ENCODE measurements at regions not wholly inside any gene's neighbourhood (a gene's known extent, or its start where the extent isn't known, plus 50 kb on each side); places are given as distances from the start of the nearest gene placed in this dataset.

GRCh38 chr11:22920939-22921565, 60.8 kb upstream of the CCDC179 start:
- H3K4me1 ChIP-seq (ENCODE audit: insufficient read depth) = no peaks in the 10 kb centered on the region
- H3K27ac ChIP-seq = no peak overlapping the region
- TF ChIP-seq EZH2 (IDR thresholded peaks at IDR 0.05; ENCODE audit: insufficient read depth, poor library complexity, severe bottlenecking) (no peak), EZH2phosphoT487 (IDR thresholded peaks at IDR 0.05; ENCODE audit: insufficient read depth, low read depth) (no peak)
- no peak overlapping the region for H3K9ac ChIP-seq
- WGBS, 2 experiments (ENCODE audit: low coverage in 1 of 2, low lambda C conversion rate in 2 of 2, missing lambda C conversion rate in 2 of 2) = 47 to 48% methylated on average over 5 of the region's 5 CpGs
- H3K27me3 ChIP-seq (replicated peaks; ENCODE audit: insufficient read depth) = no peaks in the 10 kb centered on the region; the same call in 1 of the 2 replicates
- no peaks in the 10 kb centered on the region for H3K9me2 ChIP-seq (ENCODE audit: insufficient read depth)
- no peaks in the 10 kb centered on the region for H3K9me3 ChIP-seq (ENCODE audit: low read depth)
- no peak overlapping the region for H3K4me2 ChIP-seq (ENCODE audit: unreplicated experiment)
- no peaks in the 10 kb centered on the region for H3K79me2 ChIP-seq (ENCODE audit: insufficient read depth)
- DNase-seq = peak; percentile 56
- H3K36me3 ChIP-seq (ENCODE audit: low read depth) = no peaks in the 10 kb centered on the region
- H2AFZ ChIP-seq = no peak overlapping the region
- in situ Hi-C loops (cut with MboI) = no loop called here
- H3K4me3 ChIP-seq = no peak overlapping the region
- H3F3A ChIP-seq (ENCODE audit: insufficient read depth) = no peaks in the 10 kb centered on the region
- H4K20me1 ChIP-seq (ENCODE audit: insufficient read depth) = no peaks in the 10 kb centered on the region

- 82 to 84% methylated on average over 1 of the region's 1 CpG for WGBS, 2 experiments (ENCODE audit: low coverage in 1 of 2, low lambda C conversion rate in 2 of 2, missing lambda C conversion rate in 2 of 2)
- Histone ChIP-seq H3K4me3 (no peak overlapping the region), H3K27ac (no peak overlapping the region), H3K4me2 (ENCODE audit: unreplicated experiment) (no peak overlapping the region), H3K9ac (no peak overlapping the region), H2AFZ (no peak overlapping the region), H3K27me3 (replicated peaks; ENCODE audit: insufficient read depth) (no peaks in the 10 kb centered on the region; the same call in 1 of the 2 replicates), H3K36me3 (ENCODE audit: low read depth) (no peaks in the 10 kb centered on the region), H3K9me2 (ENCODE audit: insufficient read depth) (no peaks in the 10 kb centered on the region), H3K79me2 (ENCODE audit: insufficient read depth) (no peaks in the 10 kb centered on the region), H3K9me3 (ENCODE audit: low read depth) (no peaks in the 10 kb centered on the region), H3F3A (ENCODE audit: insufficient read depth) (no peaks in the 10 kb centered on the region), H4K20me1 (ENCODE audit: insufficient read depth) (no peaks in the 10 kb centered on the region), H3K4me1 (ENCODE audit: insufficient read depth) (no peaks in the 10 kb centered on the region)
- in situ Hi-C loops (cut with MboI) = no loop called here
- DNase-seq = no peak
- no peak for TF ChIP-seq EZH2 (IDR thresholded peaks at IDR 0.05; ENCODE audit: insufficient read depth, poor library complexity, severe bottlenecking)
- TF ChIP-seq EZH2phosphoT487 (IDR thresholded peaks at IDR 0.05; ENCODE audit: insufficient read depth, low read depth) = no peak
These were observed 62.4 kb upstream of the CCDC179 start for GRCh38 chr11:22922672-22923071.

- Histone ChIP-seq H3K4me3 (no peak overlapping the region), H3K36me3 (ENCODE audit: low read depth) (no peaks in the 10 kb centered on the region), H3K4me1 (ENCODE audit: insufficient read depth) (no peaks in the 10 kb centered on the region), H3K9me3 (ENCODE audit: low read depth) (no peaks in the 10 kb centered on the region), H3K27me3 (replicated peaks; ENCODE audit: insufficient read depth) (no peaks in the 10 kb centered on the region; the same call in 1 of the 2 replicates), H3K9ac (no peak overlapping the region), H3F3A (ENCODE audit: insufficient read depth) (no peaks in the 10 kb centered on the region), H3K9me2 (ENCODE audit: insufficient read depth) (no peaks in the 10 kb centered on the region), H3K79me2 (ENCODE audit: insufficient read depth) (no peaks in the 10 kb centered on the region), H3K27ac (no peak overlapping the region), H4K20me1 (ENCODE audit: insufficient read depth) (no peaks in the 10 kb centered on the region), H3K4me2 (ENCODE audit: unreplicated experiment) (no peak overlapping the region), H2AFZ (no peak overlapping the region)
- in situ Hi-C loops (cut with MboI) = no loop called here
- 93 to 95% methylated on average over 1 of the region's 1 CpG for WGBS, 2 experiments (ENCODE audit: low coverage in 1 of 2, low lambda C conversion rate in 2 of 2, missing lambda C conversion rate in 2 of 2)
- no peak for DNase-seq
- TF ChIP-seq EZH2phosphoT487 (IDR thresholded peaks at IDR 0.05; ENCODE audit: insufficient read depth, low read depth) (no peak), EZH2 (IDR thresholded peaks at IDR 0.05; ENCODE audit: insufficient read depth, poor library complexity, severe bottlenecking) (no peak)
These were observed 63.3 kb upstream of the CCDC179 start for GRCh38 chr11:22923561-22923960.

GRCh38 chr11:22926341-22926740, 66.1 kb upstream of the CCDC179 start:
- Histone ChIP-seq H2AFZ (no peak overlapping the region), H3K79me2 (ENCODE audit: insufficient read depth) (no peaks in the 10 kb centered on the region), H3K4me3 (no peak overlapping the region), H3K9ac (no peak overlapping the region), H3K27ac (no peak overlapping the region), H3K9me3 (ENCODE audit: low read depth) (no peaks in the 10 kb centered on the region), H3F3A (ENCODE audit: insufficient read depth) (no peaks in the 10 kb centered on the region), H4K20me1 (ENCODE audit: insufficient read depth) (no peaks in the 10 kb centered on the region), H3K27me3 (replicated peaks; ENCODE audit: insufficient read depth) (no peaks in the 10 kb centered on the region; the same call in 1 of the 2 replicates), H3K36me3 (ENCODE audit: low read depth) (no peaks in the 10 kb centered on the region), H3K9me2 (ENCODE audit: insufficient read depth) (no peaks in the 10 kb centered on the region), H3K4me2 (ENCODE audit: unreplicated experiment) (no peak overlapping the region), H3K4me1 (ENCODE audit: insufficient read depth) (no peaks in the 10 kb centered on the region)
- DNase-seq = no peak
- no peak for TF ChIP-seq EZH2 (IDR thresholded peaks at IDR 0.05; ENCODE audit: insufficient read depth, poor library complexity, severe bottlenecking)
- TF ChIP-seq EZH2phosphoT487 (IDR thresholded peaks at IDR 0.05; ENCODE audit: insufficient read depth, low read depth) = no peak
- in situ Hi-C loops (cut with MboI) = no loop called here

- no peak for DNase-seq
- Histone ChIP-seq H3K4me3 (no peak overlapping the region), H3K9me2 (ENCODE audit: insufficient read depth) (no peaks in the 10 kb centered on the region), H2AFZ (no peak overlapping the region), H3K4me1 (ENCODE audit: insufficient read depth) (no peaks in the 10 kb centered on the region), H3F3A (ENCODE audit: insufficient read depth) (no peaks in the 10 kb centered on the region), H3K9ac (no peak overlapping the region), H4K20me1 (ENCODE audit: insufficient read depth) (no peaks in the 10 kb centered on the region), H3K4me2 (ENCODE audit: unreplicated experiment) (no peak overlapping the region), H3K79me2 (ENCODE audit: insufficient read depth) (no peaks in the 10 kb centered on the region), H3K27me3 (replicated peaks; ENCODE audit: insufficient read depth) (no peaks in the 10 kb centered on the region; the same call in 1 of the 2 replicates), H3K27ac (no peak overlapping the region), H3K36me3 (ENCODE audit: low read depth) (no peaks in the 10 kb centered on the region), H3K9me3 (ENCODE audit: low read depth) (no peaks in the 10 kb centered on the region)
- TF ChIP-seq EZH2 (IDR thresholded peaks at IDR 0.05; ENCODE audit: insufficient read depth, poor library complexity, severe bottlenecking) = no peak
- no peak for TF ChIP-seq EZH2phosphoT487 (IDR thresholded peaks at IDR 0.05; ENCODE audit: insufficient read depth, low read depth)
- WGBS, 2 experiments (ENCODE audit: low coverage in 1 of 2, low lambda C conversion rate in 2 of 2, missing lambda C conversion rate in 2 of 2) = 67 to 68% methylated on average over 2 of the region's 2 CpGs
- in situ Hi-C loops (cut with MboI) = no loop called here
These were observed 67.5 kb upstream of the CCDC179 start for GRCh38 chr11:22927793-22928192.

All from GM23248 (cell line).